Glutamatergic neuron (in vitro differentiated cells): ENCODE measurements at regions not wholly inside any gene's neighbourhood (a gene's known extent, or its start where the extent isn't known, plus 50 kb on each side); places are given as distances from the start of the nearest gene placed in this dataset.

Experiments
- DNase-seq: peaks from one replicate; pipeline ENCODE4 v3.0.0; 2022
- H3K27ac Mint-ChIP-seq: one replicate; pipeline ENCODE4 v1.8.0; 2020; ENCODE audit warnings: mild to moderate bottlenecking, mixed read lengths, inconsistent platforms; ENCODE audit not compliant: unreplicated experiment
- H3K27me3 Mint-ChIP-seq: one replicate; pipeline ENCODE4 v1.8.0; 2020; ENCODE audit warnings: mild to moderate bottlenecking, moderate library complexity, mixed read lengths, inconsistent platforms; ENCODE audit not compliant: unreplicated experiment
- H3K36me3 Mint-ChIP-seq: one replicate; pipeline ENCODE4 v1.8.0; 2020; ENCODE audit warnings: mild to moderate bottlenecking, mixed read lengths, inconsistent platforms; ENCODE audit not compliant: unreplicated experiment
- H3K4me1 Mint-ChIP-seq: one replicate; pipeline ENCODE4 v1.8.0; 2020; ENCODE audit warnings: mild to moderate bottlenecking, low read depth, mixed read lengths, inconsistent platforms; ENCODE audit not compliant: unreplicated experiment
- H3K4me3 Mint-ChIP-seq: one replicate; pipeline ENCODE4 v1.8.0; 2020; ENCODE audit warnings: mild to moderate bottlenecking, mixed read lengths, inconsistent platforms; ENCODE audit not compliant: unreplicated experiment
- H3K9me3 Mint-ChIP-seq: one replicate; pipeline ENCODE4 v1.8.0; 2020; ENCODE audit warnings: mild to moderate bottlenecking, moderate library complexity, mixed read lengths, inconsistent platforms; ENCODE audit not compliant: unreplicated experiment
- TF ChIP-seq, protein P1 (sequence below): fragments of 200-600 bp; sonication (generic); IDR thresholded peaks from one replicate; pipeline ENCODE4 v1.5.0; 2021; ENCODE audit not compliant: partially characterized antibody, unreplicated experiment

DNA sequence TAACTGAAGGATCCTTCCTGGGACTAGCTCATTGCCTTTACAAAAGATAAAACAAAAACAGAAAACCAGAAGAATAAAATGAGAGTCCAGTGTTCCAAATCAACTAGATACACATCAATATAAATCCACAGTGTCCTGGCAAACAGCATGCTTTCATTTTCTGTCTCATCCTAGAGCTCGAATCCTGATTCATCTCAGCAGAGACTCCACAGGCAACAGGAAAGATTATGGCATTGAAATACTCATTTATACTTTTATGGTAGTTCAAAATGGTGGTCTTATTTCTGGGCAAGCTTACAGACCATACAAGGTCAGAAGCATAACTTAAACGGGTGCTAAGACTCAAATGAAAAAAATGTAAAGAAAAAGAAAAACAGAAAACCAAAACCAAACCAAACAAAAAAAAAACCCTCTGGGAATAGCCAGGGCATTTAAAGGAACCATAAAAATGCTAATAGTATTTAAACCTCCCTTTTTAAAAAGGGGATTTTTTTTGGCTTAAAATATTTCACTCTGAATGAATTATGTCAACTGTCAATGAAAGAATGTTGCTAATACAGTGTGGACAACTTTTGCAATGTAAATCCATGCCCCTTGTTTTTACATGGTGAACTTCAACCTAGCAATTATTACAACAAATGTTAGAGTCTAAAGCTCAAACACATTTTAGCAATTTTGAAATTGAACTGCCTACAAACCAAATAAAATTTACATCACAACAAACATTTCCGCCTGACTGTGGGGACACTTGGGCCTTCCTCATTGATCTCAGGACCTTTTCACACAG lies 57.9 kb downstream of the GPR101 start:
- H3K4me1 Mint-ChIP-seq, result no peaks in the 10 kb centered on the region
- H3K36me3 Mint-ChIP-seq, result no peaks in the 10 kb centered on the region
- no peak overlapping the region for H3K4me3 Mint-ChIP-seq
- no peak for DNase-seq
- H3K9me3 Mint-ChIP-seq, result peaks cover 1% of the 10 kb centered on the region
- H3K27me3 Mint-ChIP-seq, result peaks cover 2% of the 10 kb centered on the region
- TF ChIP-seq, protein P1, sequence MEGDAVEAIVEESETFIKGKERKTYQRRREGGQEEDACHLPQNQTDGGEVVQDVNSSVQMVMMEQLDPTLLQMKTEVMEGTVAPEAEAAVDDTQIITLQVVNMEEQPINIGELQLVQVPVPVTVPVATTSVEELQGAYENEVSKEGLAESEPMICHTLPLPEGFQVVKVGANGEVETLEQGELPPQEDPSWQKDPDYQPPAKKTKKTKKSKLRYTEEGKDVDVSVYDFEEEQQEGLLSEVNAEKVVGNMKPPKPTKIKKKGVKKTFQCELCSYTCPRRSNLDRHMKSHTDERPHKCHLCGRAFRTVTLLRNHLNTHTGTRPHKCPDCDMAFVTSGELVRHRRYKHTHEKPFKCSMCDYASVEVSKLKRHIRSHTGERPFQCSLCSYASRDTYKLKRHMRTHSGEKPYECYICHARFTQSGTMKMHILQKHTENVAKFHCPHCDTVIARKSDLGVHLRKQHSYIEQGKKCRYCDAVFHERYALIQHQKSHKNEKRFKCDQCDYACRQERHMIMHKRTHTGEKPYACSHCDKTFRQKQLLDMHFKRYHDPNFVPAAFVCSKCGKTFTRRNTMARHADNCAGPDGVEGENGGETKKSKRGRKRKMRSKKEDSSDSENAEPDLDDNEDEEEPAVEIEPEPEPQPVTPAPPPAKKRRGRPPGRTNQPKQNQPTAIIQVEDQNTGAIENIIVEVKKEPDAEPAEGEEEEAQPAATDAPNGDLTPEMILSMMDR, result no peak
- no peak overlapping the region for H3K27ac Mint-ChIP-seq

DNA sequence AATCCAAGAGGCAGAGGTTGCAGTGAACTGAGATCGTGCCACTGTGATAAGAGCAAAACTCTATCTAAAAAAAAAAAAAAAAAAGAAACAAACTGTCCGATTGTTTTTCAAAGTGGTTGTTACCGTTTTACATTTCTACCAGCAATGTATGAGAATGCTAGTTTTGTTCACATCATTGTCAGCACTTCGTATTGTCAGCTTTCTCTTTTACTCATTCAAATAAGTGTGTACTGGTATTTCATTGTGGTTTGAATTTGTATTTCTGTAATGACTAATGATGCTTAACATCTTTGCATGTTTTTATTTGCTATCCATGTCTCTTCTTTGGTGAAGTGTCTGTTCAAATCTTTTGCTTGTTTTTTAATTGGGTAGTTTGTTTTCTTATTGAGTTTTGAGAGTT lies 65.8 kb downstream of the GPR101 start:
- Mint-ChIP-seq H3K27ac (no peak overlapping the region), H3K9me3 (no peaks in the 10 kb centered on the region), H3K27me3 (no peaks in the 10 kb centered on the region), H3K4me3 (no peak overlapping the region), H3K36me3 (no peaks in the 10 kb centered on the region), H3K4me1 (no peaks in the 10 kb centered on the region)
- no peak for DNase-seq
- TF ChIP-seq, protein P1, result no peak

GRCh38 chrX:136963973-136964372 lies 69.8 kb downstream of the GPR101 start:
- Mint-ChIP-seq H3K4me1 (no peaks in the 10 kb centered on the region), H3K4me3 (no peak overlapping the region), H3K36me3 (no peaks in the 10 kb centered on the region), H3K27ac (no peak overlapping the region), H3K27me3 (no peaks in the 10 kb centered on the region), H3K9me3 (no peaks in the 10 kb centered on the region)
- no peak for DNase-seq
- TF ChIP-seq, protein P1, result no peak

DNA sequence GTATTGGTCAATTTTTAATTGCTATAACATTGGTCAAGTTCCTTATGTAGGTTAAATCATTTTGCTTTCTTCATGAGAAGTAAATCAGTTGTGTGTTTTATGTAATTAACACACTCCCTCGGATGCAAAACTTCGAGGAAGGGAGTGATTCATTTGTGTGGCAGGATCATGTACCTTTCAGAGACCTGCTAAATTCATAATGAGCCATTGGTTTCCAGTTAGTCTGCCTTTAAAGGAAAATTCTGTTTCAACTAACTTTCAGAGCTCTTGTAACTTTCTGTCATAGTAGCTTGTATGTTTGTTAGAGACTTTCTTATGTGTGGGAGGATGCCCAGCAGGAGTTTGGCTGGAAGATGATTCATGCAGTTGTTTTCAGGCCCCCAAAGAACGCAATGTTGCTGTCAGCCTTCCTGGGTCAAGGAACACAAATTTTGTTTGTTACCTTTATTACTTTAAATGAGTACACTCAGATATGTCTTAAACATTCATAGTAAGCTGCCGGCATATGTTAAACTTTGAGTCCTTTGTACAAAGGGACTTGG lies 72.1 kb downstream of the GPR101 start:
- no peaks in the 10 kb centered on the region for H3K9me3 Mint-ChIP-seq
- TF ChIP-seq, protein P1, result no peak
- no peak overlapping the region for H3K27ac Mint-ChIP-seq
- DNase-seq, result no peak
- no peaks in the 10 kb centered on the region for H3K4me1 Mint-ChIP-seq
- no peak overlapping the region for H3K4me3 Mint-ChIP-seq
- H3K27me3 Mint-ChIP-seq, result no peaks in the 10 kb centered on the region
- no peaks in the 10 kb centered on the region for H3K36me3 Mint-ChIP-seq

DNA sequence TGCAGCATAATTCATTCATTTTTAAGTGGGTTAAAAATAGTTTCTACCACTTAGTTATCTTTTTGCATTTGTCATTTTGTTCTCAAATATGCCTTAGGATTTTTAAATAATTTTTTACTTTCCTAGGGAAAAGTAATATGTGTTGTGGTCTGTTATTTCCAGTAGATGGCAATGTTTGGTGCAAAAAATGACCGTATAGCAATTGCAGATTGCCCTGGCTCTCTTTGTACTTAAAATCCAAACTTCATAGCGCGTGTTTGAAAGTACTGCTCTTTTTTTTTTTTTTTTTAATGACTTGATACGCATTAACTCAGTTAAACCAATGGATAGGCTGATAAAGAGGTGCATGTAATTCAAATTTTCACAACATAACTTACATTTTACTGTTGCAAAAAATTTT lies 74.4 kb upstream of the RBMX start:
- Mint-ChIP-seq H3K36me3 (no peaks in the 10 kb centered on the region), H3K4me1 (no peaks in the 10 kb centered on the region), H3K4me3 (no peak overlapping the region), H3K9me3 (no peaks in the 10 kb centered on the region), H3K27me3 (no peaks in the 10 kb centered on the region), H3K27ac (no peak overlapping the region)
- DNase-seq, result no peak
- TF ChIP-seq, protein P1, result peak; percentile 16
